ENCODE measurements at regions not wholly inside any gene's neighbourhood (a gene's known extent, or its start where the extent isn't known, plus 50 kb on each side); places are given as distances from the start of the nearest gene placed in this dataset.
A peak's percentile ranks its signal among the peaks of the same experiment; 100 is the strongest.

- H3K9me3 Mint-ChIP-seq, result no peaks in the 10 kb centered on the region
- ChIA-PET CTCF (interaction anchor here (0.8 kb wide), 1 partner anchor 9 kb away, joined by 3 read pairs; no protein-coding TSS in a partner anchor), POLR2A (no interaction called here)
- no peak overlapping the region for H3K4me3 Mint-ChIP-seq
- no peaks in the 10 kb centered on the region for H3K27me3 Mint-ChIP-seq
- ATAC-seq (ENCODE audit: low read depth) (no peak), DNase-seq (no peak)
- no peak overlapping the region for H3K27ac Mint-ChIP-seq
- H3K36me3 Mint-ChIP-seq (ENCODE audit: low read depth), result no peaks in the 10 kb centered on the region
- no peak for TF ChIP-seq CTCF (IDR thresholded peaks at IDR 0.05)
- no peaks in the 10 kb centered on the region for H3K4me1 Mint-ChIP-seq
- intact Hi-C loops (cut with micrococcal nuclease), result no loop called here
Measured at GRCh38 chr17:12536021-12536420, 129.7 kb upstream of the MYOCD start.

GRCh38 chr17:12536472-12536871 is 129.2 kb upstream of the MYOCD start:
- intact Hi-C loops (cut with micrococcal nuclease), result no loop called here
- POLR2A ChIA-PET, result no interaction called here
- no peak for ATAC-seq (ENCODE audit: low read depth)
- H3K27ac Mint-ChIP-seq, result no peak overlapping the region
- no peak for DNase-seq
- no peak for TF ChIP-seq CTCF (IDR thresholded peaks at IDR 0.05)
- no peaks in the 10 kb centered on the region for H3K36me3 Mint-ChIP-seq (ENCODE audit: low read depth)
- H3K27me3 Mint-ChIP-seq, result no peaks in the 10 kb centered on the region
- no peak overlapping the region for H3K4me3 Mint-ChIP-seq
- H3K4me1 Mint-ChIP-seq, result no peaks in the 10 kb centered on the region
- no peaks in the 10 kb centered on the region for H3K9me3 Mint-ChIP-seq
- CTCF ChIA-PET, result no interaction called here

DNA sequence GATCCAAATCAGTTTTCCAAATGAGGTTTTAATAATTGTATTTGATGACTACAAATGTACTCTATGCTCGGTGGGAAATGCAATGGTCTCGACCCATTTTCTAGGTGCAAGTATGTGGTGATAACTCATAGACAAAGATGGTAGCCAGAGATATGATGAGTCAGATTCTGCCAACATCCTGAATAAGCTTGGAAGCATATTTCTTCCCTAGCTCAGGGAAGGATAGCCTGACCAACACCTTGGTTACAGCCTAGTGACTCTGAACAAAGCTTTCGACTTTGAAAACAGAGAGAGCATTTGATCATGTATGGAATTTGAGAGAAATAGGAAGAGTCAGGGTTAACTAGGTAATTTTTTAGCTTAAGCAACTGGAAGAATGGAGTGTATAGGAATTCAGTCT is 128.3 kb upstream of the MYOCD start:
- ATAC-seq (ENCODE audit: low read depth) (no peak), DNase-seq (no peak)
- Mint-ChIP-seq H3K36me3 (ENCODE audit: low read depth) (no peaks in the 10 kb centered on the region), H3K4me1 (no peaks in the 10 kb centered on the region), H3K27ac (no peak overlapping the region), H3K9me3 (no peaks in the 10 kb centered on the region), H3K4me3 (no peak overlapping the region), H3K27me3 (no peaks in the 10 kb centered on the region)
- intact Hi-C loops (cut with micrococcal nuclease), result no loop called here
- no peak for TF ChIP-seq CTCF (IDR thresholded peaks at IDR 0.05)
- POLR2A ChIA-PET, result no interaction called here
- CTCF ChIA-PET, result interaction anchor here (1.1 kb wide), 1 partner anchor 9 kb away, joined by 3 read pairs; no protein-coding TSS in a partner anchor

DNA sequence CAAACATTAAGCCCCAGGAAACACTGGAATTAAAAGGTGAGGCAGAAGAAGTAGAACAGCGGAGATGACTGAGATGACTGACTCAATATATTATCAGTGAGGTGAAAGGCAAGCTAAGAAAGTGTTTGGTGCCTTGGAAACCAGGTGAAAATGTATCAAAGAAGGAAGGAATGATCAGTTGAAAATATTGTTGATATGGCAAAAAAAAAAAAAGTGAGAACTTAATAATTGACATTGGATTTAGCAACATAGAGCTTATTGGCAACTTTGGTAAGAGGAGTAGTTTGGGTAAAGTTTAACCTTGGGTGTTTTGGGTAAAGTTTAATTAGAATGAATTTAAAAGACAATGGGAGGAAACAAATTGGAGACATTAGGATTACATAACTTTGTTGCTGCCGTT is 127.7 kb upstream of the MYOCD start:
- ChIA-PET POLR2A (no interaction called here), CTCF (interaction anchor here (1.1 kb wide), 1 partner anchor 8 kb away, joined by 3 read pairs; no protein-coding TSS in a partner anchor)
- Mint-ChIP-seq H3K9me3 (no peaks in the 10 kb centered on the region), H3K4me3 (no peak overlapping the region), H3K36me3 (ENCODE audit: low read depth) (no peaks in the 10 kb centered on the region), H3K27ac (no peak overlapping the region), H3K27me3 (no peaks in the 10 kb centered on the region), H3K4me1 (no peaks in the 10 kb centered on the region)
- no peak for TF ChIP-seq CTCF (IDR thresholded peaks at IDR 0.05)
- DNase-seq (no peak), ATAC-seq (ENCODE audit: low read depth) (no peak)
- intact Hi-C loops (cut with micrococcal nuclease), result no loop called here

GRCh38 chr17:12545877-12546513 is 119.7 kb upstream of the MYOCD start:
- Mint-ChIP-seq H3K4me3 (no peak overlapping the region), H3K27ac (no peak overlapping the region), H3K27me3 (no peaks in the 10 kb centered on the region), H3K36me3 (ENCODE audit: low read depth) (no peaks in the 10 kb centered on the region), H3K9me3 (no peaks in the 10 kb centered on the region), H3K4me1 (peaks cover 2% of the 10 kb centered on the region)
- no peak for TF ChIP-seq CTCF (IDR thresholded peaks at IDR 0.05)
- ChIA-PET CTCF (interaction anchor here (0.7 to 3.0 kb wide), 19 partner anchors 8 to 473 kb away, joined by 3 to 14 read pairs (median 6); partner anchors contain the start of genes ELAC2 and MYOCD), POLR2A (interaction anchor here (1.3 kb wide), 1 partner anchor 120 kb away, joined by 5 read pairs; the partner anchor contains the start of gene MYOCD)
- DNase-seq, result no peak
- ATAC-seq (ENCODE audit: low read depth), result peak; percentile 78
- intact Hi-C loops (cut with micrococcal nuclease), result loop anchor here (1.0 to 10.0 kb wide), 7 partner anchors 111 to 457 kb away; no protein-coding TSS in a partner anchor
